ENCODE measurements at regions not wholly inside any gene's neighbourhood (a gene's known extent, or its start where the extent isn't known, plus 50 kb on each side); places are given as distances from the start of the nearest gene placed in this dataset.

DNA sequence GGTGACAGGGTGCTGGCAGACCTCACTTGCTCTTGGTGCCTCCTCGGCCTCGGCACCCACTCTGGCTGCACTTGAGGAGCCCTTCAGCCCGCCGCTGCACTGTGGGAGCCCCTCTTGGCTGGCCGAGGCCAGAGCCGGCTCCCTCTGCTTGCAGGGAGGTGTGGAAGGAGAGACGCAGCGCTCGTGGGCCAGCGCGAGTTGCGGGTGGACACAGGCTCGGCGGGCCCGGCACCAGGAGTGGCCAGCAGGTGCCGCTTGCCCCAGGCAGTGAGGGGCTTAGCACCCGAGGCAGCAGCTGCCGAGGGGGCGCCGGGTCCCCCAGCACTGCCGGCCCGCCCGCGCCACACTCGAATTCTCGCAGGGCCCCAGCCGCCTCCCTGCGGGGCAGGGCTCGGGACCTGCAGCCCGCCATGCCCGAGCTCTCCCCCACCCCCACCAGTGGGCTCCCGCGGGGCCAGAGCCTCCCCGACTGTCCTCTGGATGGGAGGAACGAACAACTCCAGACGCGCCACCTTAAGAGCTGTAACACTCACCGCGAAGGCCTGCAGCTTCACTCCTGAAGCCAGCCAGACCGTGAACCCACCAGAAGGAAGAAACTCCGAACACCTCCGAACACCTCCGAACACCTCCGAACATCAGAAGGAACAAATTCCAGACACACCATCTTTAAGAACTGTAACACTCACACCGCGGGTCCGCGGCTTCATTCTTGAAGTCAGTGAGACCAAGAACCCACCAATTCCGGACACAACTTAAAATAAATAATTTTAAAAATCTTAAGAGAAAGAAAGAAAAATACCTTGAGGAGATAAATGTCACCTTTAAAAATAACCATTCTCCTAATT, 311.1 kb upstream of the SLC7A11 start:
- Histone ChIP-seq H3K27me3 (no peaks in the 10 kb centered on the region), H3K36me3 (no peaks in the 10 kb centered on the region), H3K9me3 (no peaks in the 10 kb centered on the region), H3K4me3 (no peak overlapping the region)
- no peak for DNase-seq

DNA sequence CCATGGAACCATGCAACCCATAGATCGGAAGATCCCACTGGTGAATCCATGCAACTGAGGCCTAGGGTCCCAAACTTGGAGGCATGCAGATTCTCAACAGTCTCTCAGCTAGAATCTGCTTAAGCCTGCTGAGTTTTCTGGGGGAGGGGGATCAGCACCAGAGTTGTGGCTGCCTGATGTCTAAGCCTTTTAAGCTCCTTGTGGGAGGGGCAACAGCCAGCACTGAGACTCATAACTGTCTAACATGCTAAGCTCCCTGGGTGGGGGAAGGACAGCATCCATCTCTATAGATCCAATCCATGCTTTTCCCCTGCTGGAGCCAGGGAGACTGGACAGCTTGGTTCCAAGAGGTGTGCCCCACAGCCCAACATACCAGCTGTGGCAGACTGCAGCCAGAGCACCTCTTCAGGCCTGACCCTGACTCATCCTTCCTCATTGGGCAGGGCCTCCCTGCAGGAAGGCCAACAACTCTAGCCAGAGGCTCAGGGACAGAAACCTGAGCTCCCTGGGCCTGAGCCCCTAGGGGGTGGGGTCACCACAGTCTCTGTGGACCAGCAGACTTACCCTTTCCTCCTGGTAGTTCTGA, 300.1 kb upstream of the SLC7A11 start:
- Histone ChIP-seq H3K9me3 (no peaks in the 10 kb centered on the region), H3K27me3 (no peaks in the 10 kb centered on the region), H3K4me3 (no peak overlapping the region), H3K36me3 (no peaks in the 10 kb centered on the region)
- peak; percentile 69 for DNase-seq

DNA sequence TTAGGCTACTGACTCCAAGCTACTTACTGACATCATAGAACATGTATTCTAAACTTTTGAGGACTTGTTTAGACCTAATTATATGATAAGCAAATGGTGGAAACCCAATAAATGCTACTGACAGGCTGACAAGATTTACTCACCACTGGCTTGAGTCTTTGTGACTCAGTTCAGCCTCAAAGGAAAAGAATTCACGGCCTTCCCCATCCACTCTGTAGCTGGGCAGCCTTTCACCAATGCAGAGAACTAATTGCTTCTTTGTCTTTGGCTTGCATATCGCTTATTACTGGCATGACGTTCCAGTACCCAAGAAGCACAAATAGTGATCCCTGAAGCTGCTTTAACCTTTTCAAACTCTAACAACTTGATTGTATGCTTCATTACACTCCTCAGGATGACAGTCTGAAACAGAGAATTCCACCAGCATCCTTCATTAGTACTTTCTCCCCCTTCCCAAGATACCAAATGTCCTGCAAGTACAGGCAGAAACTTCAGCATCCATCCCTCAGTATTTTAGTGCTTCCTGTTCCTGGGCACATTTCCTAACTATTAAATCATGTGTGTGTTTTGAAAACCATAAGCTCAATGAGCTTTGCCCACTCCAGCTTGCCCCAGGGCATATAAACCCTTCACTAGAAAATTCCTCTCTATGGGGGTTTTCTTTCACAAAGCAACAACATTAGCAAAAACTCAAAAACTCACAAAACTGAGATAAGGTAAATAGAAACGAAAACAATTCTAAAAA, 298.1 kb upstream of the SLC7A11 start:
- peak; percentile 34 for DNase-seq
- no peak overlapping the region for H3K4me3 ChIP-seq

DNA sequence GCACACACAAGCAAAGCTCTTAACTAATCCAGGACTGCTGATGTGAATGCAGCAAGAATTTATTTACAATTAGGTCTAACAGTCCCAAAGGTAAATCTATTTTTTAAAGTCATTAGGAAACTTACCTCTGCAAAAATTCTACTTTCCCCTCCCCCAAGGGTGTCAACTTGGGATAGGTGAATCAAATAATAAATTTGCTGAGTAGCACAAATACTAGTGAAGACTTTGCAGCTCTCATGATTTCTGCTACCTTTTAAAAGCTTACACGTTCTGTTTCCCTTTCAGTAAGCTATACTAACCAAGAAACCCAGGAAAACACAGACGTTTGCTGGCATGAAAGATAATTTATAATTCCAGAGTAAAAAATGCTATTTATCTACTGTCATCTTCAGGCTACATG, 296.6 kb upstream of the SLC7A11 start:
- H3K4me3 ChIP-seq: no peak overlapping the region
- DNase-seq: no peak
- no peaks in the 10 kb centered on the region for H3K9me3 ChIP-seq
- H3K27me3 ChIP-seq: no peaks in the 10 kb centered on the region
- H3K36me3 ChIP-seq: no peaks in the 10 kb centered on the region

More for the DNA sequence above, 298.1 kb upstream of the SLC7A11 start:
- Histone ChIP-seq H3K27me3 (no peaks in the 10 kb centered on the region), H3K9me3 (no peaks in the 10 kb centered on the region), H3K36me3 (no peaks in the 10 kb centered on the region)

DNA sequence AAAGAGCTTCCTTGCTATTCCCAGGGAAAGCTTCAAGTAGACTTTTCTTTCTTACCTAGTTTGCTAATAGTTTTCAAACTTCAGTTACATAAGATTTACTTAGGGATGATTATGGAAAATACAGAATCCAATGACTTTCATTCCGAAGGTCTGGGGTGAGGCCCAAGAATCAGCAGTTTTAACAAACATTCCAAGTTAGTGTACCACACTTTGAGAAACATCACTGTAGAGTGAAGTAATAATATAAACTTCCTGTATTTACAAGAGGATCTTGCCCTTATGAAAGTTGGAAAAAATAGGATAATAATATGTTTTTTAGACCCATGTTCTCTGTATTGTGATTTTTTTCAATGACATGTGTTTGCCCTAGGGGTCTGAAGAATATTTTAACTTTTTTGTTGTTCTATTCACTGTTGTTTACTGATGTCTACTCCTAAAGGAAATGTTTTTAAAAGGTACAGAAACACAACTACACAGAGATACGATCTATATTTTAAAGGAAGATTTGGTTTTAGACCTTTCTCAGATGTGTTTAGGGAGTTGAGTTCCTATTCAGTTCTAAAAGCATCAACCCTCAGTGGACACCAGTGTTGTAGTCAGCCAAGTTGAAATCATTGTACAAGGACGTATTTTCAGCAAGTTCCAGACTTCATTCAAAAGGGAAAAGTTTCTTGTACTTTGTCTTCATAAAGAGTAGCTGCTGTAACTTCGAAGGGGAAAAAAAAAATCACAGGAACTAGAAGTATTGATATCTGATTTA, 295.8 kb upstream of the SLC7A11 start:
- Histone ChIP-seq H3K27me3 (no peaks in the 10 kb centered on the region), H3K36me3 (no peaks in the 10 kb centered on the region), H3K4me3 (no peak overlapping the region), H3K9me3 (no peaks in the 10 kb centered on the region; the same call in 1 of the 2 replicates)
- DNase-seq: no peak

DNA sequence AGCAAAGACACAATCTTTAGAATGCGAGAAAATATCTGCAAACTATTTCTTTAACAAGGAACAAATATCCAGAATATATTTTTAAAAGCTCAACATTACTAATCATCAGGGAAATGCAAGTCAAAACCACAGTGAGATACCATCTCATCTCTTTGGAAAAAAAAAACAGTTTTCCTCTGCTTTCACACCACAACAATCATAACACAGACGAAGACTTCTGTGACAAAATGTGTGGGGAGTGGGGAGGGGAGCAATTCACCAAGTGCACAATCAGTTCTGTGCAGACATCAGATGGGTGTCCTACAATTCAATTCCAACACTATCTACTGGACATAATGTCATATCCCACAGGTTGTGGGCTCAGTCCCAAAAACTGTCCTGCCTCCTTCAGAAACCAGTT, 293.2 kb upstream of the SLC7A11 start:
- H3K36me3 ChIP-seq: no peaks in the 10 kb centered on the region
- DNase-seq: no peak
- no peaks in the 10 kb centered on the region; the same call in 1 of the 2 replicates for H3K9me3 ChIP-seq
- H3K27me3 ChIP-seq: no peaks in the 10 kb centered on the region
- H3K4me3 ChIP-seq: no peak overlapping the region

DNA sequence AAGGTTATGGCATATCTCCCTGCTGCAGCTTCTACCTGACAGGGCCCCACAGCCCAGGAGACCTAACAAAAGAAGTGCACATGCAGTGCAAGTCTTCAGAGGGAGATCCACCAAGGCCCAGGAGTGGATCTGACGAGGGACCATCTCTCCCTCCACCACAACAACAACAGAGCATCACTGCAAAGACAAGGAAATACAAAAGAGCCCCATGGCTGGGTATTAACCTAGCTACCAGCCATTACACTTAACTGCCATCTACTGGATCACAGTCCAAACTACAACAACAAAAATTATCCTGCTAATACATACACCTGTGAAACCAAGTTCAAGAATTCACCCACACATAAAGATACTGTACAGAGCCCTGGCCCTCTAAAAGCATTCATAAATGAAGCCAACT, 280.2 kb upstream of the SLC7A11 start:
- no peaks in the 10 kb centered on the region for H3K27me3 ChIP-seq
- no peak overlapping the region for H3K4me3 ChIP-seq
- no peaks in the 10 kb centered on the region for H3K36me3 ChIP-seq
- H3K9me3 ChIP-seq: no peaks in the 10 kb centered on the region
- no peak for DNase-seq

DNA sequence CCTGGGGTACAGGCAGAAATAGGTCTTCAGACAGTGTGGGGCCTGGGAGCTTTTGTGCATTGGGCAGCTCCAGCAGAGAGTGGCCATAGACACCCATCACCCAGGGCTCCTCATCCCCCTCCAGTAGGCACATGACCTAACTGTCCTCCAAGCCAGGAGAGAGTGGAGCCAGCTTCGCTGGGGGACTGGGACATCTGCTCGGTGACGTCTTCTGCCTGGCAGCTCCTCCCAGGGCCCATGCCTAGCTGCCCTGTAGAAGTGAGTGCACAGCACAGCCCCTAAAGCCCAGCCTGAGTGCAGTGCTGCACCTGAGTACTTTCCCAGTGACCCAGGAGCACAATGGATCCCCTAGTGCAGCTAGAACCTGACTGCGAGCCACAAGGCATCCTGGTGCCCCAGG, 279.7 kb upstream of the SLC7A11 start:
- H3K36me3 ChIP-seq: no peaks in the 10 kb centered on the region
- H3K9me3 ChIP-seq: no peaks in the 10 kb centered on the region
- no peak for DNase-seq
- no peak overlapping the region for H3K4me3 ChIP-seq
- no peaks in the 10 kb centered on the region for H3K27me3 ChIP-seq

DNA sequence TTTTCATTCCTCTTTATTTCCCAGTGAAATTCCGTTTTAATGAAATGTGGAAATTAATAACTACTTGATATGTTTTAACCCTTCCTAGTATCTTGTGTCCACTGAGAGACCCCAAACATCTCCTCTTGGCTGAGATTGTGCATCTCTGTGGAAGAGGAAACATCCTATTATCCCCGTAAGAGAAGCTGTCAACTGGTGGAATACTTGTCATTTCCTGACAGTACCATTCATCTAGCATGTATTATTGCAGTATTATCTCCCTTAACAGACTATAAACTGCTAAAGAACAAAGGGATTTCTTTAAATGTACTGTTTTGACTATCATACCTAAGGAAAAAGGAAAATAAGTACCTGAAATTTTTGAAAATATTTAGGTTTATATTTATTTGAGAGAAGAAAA, 277.3 kb upstream of the SLC7A11 start:
- Histone ChIP-seq H3K4me3 (no peak overlapping the region), H3K36me3 (no peaks in the 10 kb centered on the region), H3K27me3 (no peaks in the 10 kb centered on the region), H3K9me3 (no peaks in the 10 kb centered on the region)
- no peak for DNase-seq

DNA sequence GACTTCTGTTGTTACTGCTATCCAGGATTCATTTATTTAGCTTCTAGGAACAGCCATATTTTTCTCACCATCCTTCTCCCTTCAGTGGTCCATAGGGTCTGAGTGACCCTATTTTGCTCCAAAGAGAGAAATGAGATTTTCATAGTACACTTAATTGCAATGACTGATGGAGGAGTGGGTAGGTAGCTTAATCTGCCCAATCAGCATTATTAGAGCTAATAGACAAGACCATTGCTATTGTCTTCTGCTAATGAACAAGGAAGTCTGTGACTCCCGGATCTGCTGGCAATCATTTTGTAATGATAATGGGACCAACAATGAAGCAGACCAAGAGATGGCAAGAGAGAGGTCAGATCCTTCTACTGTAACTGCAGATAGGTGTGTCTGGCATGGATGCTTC, 271.4 kb upstream of the SLC7A11 start:
- H3K27me3 ChIP-seq: no peaks in the 10 kb centered on the region
- DNase-seq: no peak
- no peak overlapping the region for H3K4me3 ChIP-seq
- H3K9me3 ChIP-seq: no peaks in the 10 kb centered on the region
- H3K36me3 ChIP-seq: no peaks in the 10 kb centered on the region

DNA sequence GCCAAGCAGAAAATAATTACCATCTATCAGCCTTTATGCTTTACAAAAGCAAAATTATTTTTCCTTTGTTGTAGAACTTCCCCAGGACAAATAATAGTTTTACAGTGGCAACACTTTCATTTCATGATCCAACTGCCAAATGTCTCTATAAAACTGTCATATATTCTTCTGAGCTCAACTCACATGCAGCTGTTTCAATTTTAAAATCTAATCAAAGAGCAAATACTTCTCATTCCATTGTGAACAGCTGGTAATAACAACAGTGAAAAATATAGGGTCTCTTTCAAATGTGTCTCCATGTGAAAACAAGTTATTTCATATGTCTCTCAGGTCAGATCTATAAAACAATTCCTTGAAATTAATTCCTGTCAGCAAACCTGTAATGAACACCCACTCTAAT, 270.6 kb upstream of the SLC7A11 start:
- Histone ChIP-seq H3K4me3 (no peak overlapping the region), H3K9me3 (no peaks in the 10 kb centered on the region), H3K36me3 (no peaks in the 10 kb centered on the region), H3K27me3 (no peaks in the 10 kb centered on the region)
- no peak for DNase-seq

DNA sequence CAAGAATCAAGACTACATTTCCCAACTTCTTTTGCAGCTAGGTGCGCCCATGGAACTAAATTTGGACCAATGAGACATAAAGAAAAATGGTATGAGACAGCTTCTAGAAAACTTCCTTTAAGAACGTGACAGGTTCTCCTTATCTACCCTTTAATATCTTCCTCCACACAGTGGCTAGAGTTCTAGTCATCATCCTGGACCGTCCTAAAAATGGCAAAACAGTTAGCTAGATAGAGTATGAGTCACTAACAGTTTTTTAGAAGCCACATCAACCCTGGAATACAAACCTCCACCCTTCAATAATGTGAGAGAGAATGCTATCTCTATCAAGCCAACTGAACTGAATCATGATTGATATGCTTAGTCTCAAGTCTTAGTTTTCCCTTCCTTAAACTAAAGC, 267.9 kb upstream of the SLC7A11 start:
- Histone ChIP-seq H3K27me3 (no peaks in the 10 kb centered on the region), H3K36me3 (no peaks in the 10 kb centered on the region), H3K9me3 (no peaks in the 10 kb centered on the region), H3K4me3 (no peak overlapping the region)
- no peak for DNase-seq

DNA sequence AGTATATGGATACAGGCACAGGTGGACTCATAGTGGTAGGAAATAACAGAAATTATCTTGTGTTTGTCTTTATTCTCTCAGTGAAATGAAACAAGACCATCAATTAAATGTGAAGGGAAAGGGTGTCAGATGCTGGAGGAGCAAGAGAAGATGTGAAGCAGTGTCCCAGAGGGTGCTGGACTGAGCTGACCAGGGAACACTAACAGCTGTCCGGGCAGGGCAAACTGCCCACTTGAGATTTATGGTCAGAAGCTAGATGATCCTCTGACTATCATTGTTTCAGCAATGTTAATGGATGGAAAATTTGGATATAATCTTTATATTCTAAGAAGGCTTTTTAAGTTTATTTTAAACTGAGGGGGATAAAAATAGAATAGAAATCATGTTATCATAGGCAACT, 267.2 kb upstream of the SLC7A11 start:
- no peak for DNase-seq
- Histone ChIP-seq H3K4me3 (no peak overlapping the region), H3K36me3 (no peaks in the 10 kb centered on the region), H3K9me3 (no peaks in the 10 kb centered on the region), H3K27me3 (no peaks in the 10 kb centered on the region)

DNA sequence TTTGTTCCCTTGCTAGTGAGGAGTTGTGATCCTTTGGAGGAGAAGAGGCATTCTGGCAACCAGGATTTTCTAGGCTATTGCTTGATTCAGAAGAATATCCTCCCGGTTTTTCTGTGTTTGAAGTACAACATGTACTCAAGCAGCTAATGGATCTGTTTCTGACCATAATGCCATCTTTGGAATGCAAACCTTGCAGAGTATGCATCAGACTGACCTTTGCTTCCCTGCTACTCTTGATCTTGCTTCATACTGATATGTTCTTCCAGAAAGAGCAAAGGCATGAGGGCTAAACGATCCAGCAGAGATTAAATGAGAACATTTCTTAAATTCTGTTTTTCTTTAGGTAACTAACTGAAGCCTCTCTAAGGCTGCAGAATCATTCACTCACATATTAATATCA, 265.4 kb upstream of the SLC7A11 start:
- H3K4me3 ChIP-seq: no peak overlapping the region
- H3K9me3 ChIP-seq: no peaks in the 10 kb centered on the region
- H3K36me3 ChIP-seq: no peaks in the 10 kb centered on the region
- DNase-seq: no peak
- no peaks in the 10 kb centered on the region for H3K27me3 ChIP-seq

DNA sequence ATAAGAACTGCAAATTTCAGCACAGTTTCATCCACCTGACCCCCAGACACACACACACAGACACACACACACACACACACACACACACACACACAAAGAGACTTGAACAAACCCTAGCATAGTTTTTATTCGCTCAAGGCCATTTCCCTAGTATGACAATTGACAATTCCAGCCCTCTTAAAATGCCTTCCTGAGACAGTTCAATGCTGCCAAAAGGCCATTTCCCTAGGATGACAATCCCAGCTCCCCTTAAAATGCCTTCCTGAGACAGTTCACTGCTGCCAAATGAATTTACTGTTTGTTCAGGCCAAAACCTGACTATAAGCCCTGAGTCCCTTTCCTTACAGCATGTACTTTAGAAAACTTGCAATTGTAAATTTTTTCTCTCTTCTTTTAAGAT, 259.5 kb upstream of the SLC7A11 start:
- no peak overlapping the region for H3K4me3 ChIP-seq
- H3K27me3 ChIP-seq: no peaks in the 10 kb centered on the region
- no peak for DNase-seq
- H3K36me3 ChIP-seq: no peaks in the 10 kb centered on the region
- H3K9me3 ChIP-seq: no peaks in the 10 kb centered on the region

DNA sequence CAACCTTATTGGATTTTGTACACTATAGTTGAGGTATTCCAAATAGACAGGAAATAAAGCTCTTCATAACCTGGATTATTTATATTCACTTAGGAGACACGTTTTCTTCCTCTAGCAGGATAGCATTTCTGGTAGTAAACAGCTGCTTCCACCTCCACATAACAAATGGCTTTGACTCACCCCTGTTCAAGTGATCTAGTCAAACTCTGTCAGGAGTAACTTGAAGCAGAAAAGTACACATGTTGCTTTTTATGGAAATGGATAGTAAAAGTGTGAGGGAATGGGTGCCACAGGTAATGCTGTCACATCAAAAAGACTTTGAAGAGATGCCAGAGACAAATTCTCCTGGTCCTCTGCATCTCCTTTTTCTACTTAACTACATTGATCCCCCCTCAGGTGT, 258.7 kb upstream of the SLC7A11 start:
- Histone ChIP-seq H3K4me3 (no peak overlapping the region), H3K9me3 (no peaks in the 10 kb centered on the region), H3K27me3 (no peaks in the 10 kb centered on the region), H3K36me3 (no peaks in the 10 kb centered on the region)
- DNase-seq: no peak

DNA sequence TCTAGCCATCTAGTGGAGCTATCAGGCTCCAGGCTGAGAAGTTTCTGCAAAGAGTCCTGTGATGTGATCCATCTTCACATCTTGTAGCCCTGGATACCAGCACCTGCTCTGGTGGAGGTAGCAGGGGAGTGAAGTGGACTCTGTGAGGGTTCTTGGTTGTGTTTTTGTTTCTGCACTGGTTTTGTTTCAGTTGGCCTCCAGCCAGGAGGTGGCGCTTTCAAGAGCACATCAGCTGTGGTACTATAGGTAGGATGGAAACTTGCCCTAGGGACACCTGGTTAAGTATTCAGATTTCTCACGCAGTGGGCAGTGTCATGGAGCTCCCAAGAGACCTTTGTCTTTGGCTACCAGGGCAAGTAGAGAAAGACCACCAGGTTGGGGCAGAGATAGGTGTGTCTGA, 257.5 kb upstream of the SLC7A11 start:
- no peaks in the 10 kb centered on the region for H3K36me3 ChIP-seq
- no peak for DNase-seq
- H3K9me3 ChIP-seq: no peaks in the 10 kb centered on the region
- H3K27me3 ChIP-seq: no peaks in the 10 kb centered on the region
- no peak overlapping the region for H3K4me3 ChIP-seq
